SK-N-SH (cell line): ENCODE measurements at regions not wholly inside any gene's neighbourhood (a gene's known extent, or its start where the extent isn't known, plus 50 kb on each side); places are given as distances from the start of the nearest gene placed in this dataset.

Source experiments
- CTCF ChIA-PET: fragments of 300-600, 350-600 bp; formaldehyde crosslinking; extraction: SDS; loops from one replicate; lab custom pipeline; 2021; lab: Yijun Ruan, JAX
- POLR2A ChIA-PET: fragments of 350-600 bp; sonication (Branson Sonifier 250); formaldehyde crosslinking; extraction: SDS; loops from one replicate; lab custom pipeline; 2020; ENCODE audit warnings: antibody characterized with exemption, inconsistent platforms; lab: Yijun Ruan, JAX
- DNase-seq: peaks from one replicate; pipeline ENCODE4 v3.0.0; 2012
- H2AFZ ChIP-seq: fragments of 200-600 bp; sonication (generic); 2 replicates; pipeline ENCODE4 v1.8.1; 2016; ENCODE audit warnings: antibody characterized with exemption, mild to moderate bottlenecking, low read depth
- H3F3A ChIP-seq: fragments of 200-600 bp; sonication (generic); replicated peaks from 2 replicates; pipeline ENCODE3; 2016; ENCODE audit warnings: antibody characterized with exemption, mild to moderate bottlenecking; ENCODE audit not compliant: insufficient read depth
- H3K27ac ChIP-seq, 2 experiments: fragments of 200-500 bp in 1 of 2; fragments of 200-600 bp in 1 of 2; sonication (Bioruptor generic) in 1 of 2; sonication (generic), shearing (Covaris generic) in 1 of 2; 2 replicates each; pipeline versions ENCODE4 v1.5.1 to v1.6.1; 2014 to 2016; ENCODE audit warnings: low read depth in 2 of 2, inconsistent platforms in 1 of 2, low read length in 1 of 2, mild to moderate bottlenecking in 1 of 2, mixed read lengths in 1 of 2
- H3K27me3 ChIP-seq: fragments of 200-600 bp; sonication (generic), shearing (Covaris generic); 2 replicates; pipeline ENCODE4 v1.6.1; 2016; ENCODE audit warnings: mixed run types; ENCODE audit not compliant: insufficient read depth
- H3K36me3 ChIP-seq, 2 experiments: fragments of 200-500 bp in 1 of 2; fragments of 200-600 bp in 1 of 2; sonication (Bioruptor generic) in 1 of 2; sonication (generic) in 1 of 2; replicated peaks in 1 of 2; 2 replicates each; pipeline versions ENCODE3 to v1.5.1; 2014 to 2016; ENCODE audit warnings: low read length in 1 of 2, mild to moderate bottlenecking in 1 of 2; ENCODE audit not compliant: insufficient read depth in 2 of 2, control insufficient read depth in 1 of 2
- H3K4me1 ChIP-seq, 2 experiments: fragments of 200-500 bp in 1 of 2; fragments of 200-600 bp in 1 of 2; sonication (Bioruptor generic) in 1 of 2; sonication (generic), shearing (Covaris generic) in 1 of 2; 2 replicates each; pipeline versions ENCODE4 v1.5.1 to v1.6.1; 2014 to 2016; ENCODE audit warnings: low read depth in 1 of 2, low read length in 1 of 2, mixed run types in 1 of 2; ENCODE audit not compliant: insufficient read depth in 2 of 2, control insufficient read depth in 1 of 2
- H3K4me2 ChIP-seq: fragments of 200-600 bp; sonication (generic), shearing (Covaris generic); 2 replicates; pipeline ENCODE4 v1.6.1; 2017; ENCODE audit warnings: mixed run types
- H3K4me3 ChIP-seq, 2 experiments: fragments of 200-500 bp in 1 of 2; fragments of 200-600 bp in 1 of 2; sonication (Bioruptor generic) in 1 of 2; sonication (generic), shearing (Covaris generic) in 1 of 2; 2 replicates each; pipeline versions ENCODE4 v1.5.1 to v1.8.1; 2014 to 2016; ENCODE audit warnings: low read depth in 2 of 2, inconsistent platforms in 1 of 2, low read length in 1 of 2, mild to moderate bottlenecking in 1 of 2, mixed read lengths in 1 of 2, moderate library complexity in 1 of 2
- H3K79me2 ChIP-seq: fragments of 200-600 bp; sonication (generic); 2 replicates; pipeline ENCODE4 v1.8.1; 2017; ENCODE audit warnings: mild to moderate bottlenecking; ENCODE audit not compliant: insufficient read depth
- H3K9ac ChIP-seq: fragments of 200-600 bp; sonication (generic); 2 replicates; pipeline ENCODE4 v1.6.1; 2017; ENCODE audit warnings: mixed run types
- H3K9me2 ChIP-seq: fragments of 200-600 bp; sonication (generic); 2 replicates; pipeline ENCODE4 v1.6.1; 2017; ENCODE audit warnings: mixed run types
- H3K9me3 ChIP-seq: fragments of 200-600 bp; sonication (generic); 2 replicates; pipeline ENCODE4 v1.6.1; 2017; ENCODE audit warnings: mixed run types, mild to moderate bottlenecking, moderate library complexity
- H4K20me1 ChIP-seq: fragments of 200-600 bp; sonication (generic); 2 replicates; pipeline ENCODE4 v1.6.1; 2017; ENCODE audit warnings: mild to moderate bottlenecking, mixed run types; ENCODE audit not compliant: insufficient read depth
- CHD2 ChIP-seq: fragments of 150-350 bp; IDR thresholded peaks from 2 replicates; pipeline ENCODE4 v1.6.1; 2018; ENCODE audit warnings: low read length; ENCODE audit not compliant: partially characterized antibody
- ELF1 ChIP-seq: IDR thresholded peaks from 2 replicates; pipeline ENCODE4 v1.4.0; 2012
- FOSL2 ChIP-seq: IDR thresholded peaks from 2 replicates; pipeline ENCODE4 v1.4.0; 2012; ENCODE audit warnings: low read depth, mild to moderate bottlenecking, moderate library complexity, borderline replicate concordance
- FOXM1 ChIP-seq: IDR thresholded peaks from 2 replicates; pipeline ENCODE4 v1.4.0; 2012; ENCODE audit warnings: low read depth, mild to moderate bottlenecking
- GABPA ChIP-seq: IDR thresholded peaks from 2 replicates; pipeline ENCODE4 v1.4.0; 2012; ENCODE audit warnings: low read depth, mild to moderate bottlenecking
- GATA2 ChIP-seq: sonication (generic); formaldehyde crosslinking; IDR thresholded peaks from 2 replicates; pipeline ENCODE4 v1.5.0; 2020; ENCODE audit warnings: mild to moderate bottlenecking, missing genetic modification reagents
- JUND ChIP-seq: IDR thresholded peaks from 2 replicates; pipeline ENCODE4 v1.4.0; 2012
- MAX ChIP-seq: IDR thresholded peaks from 2 replicates; pipeline ENCODE4 v1.4.0; 2012; ENCODE audit warnings: low read depth
- MEF2A ChIP-seq: IDR thresholded peaks from 2 replicates; pipeline ENCODE4 v1.4.0; 2012; ENCODE audit warnings: low read depth, borderline replicate concordance
- NRF1 ChIP-seq: IDR thresholded peaks from 2 replicates; pipeline ENCODE4 v1.6.1; 2012; ENCODE audit warnings: low read depth, mild to moderate bottlenecking, low read length
- RAD21 ChIP-seq: IDR thresholded peaks from 2 replicates; pipeline ENCODE4 v1.6.1; 2012; ENCODE audit warnings: mild to moderate bottlenecking, low read length
- RCOR1 ChIP-seq: fragments of 150-350 bp; IDR thresholded peaks from 2 replicates; pipeline ENCODE4 v1.6.1; 2017; ENCODE audit warnings: antibody characterized with exemption, low read length
- REST ChIP-seq: IDR thresholded peaks from 2 replicates; pipeline ENCODE4 v1.6.1; 2012; ENCODE audit warnings: mild to moderate bottlenecking, low read depth, low read length, moderate library complexity
- RFX5 ChIP-seq: IDR thresholded peaks from 2 replicates; pipeline ENCODE4 v1.6.1; 2012; ENCODE audit warnings: mild to moderate bottlenecking, improper control_type of control experiment, low read length
- RXRA ChIP-seq: IDR thresholded peaks from 2 replicates; pipeline ENCODE4 v1.4.0; 2012; ENCODE audit warnings: low read depth, mild to moderate bottlenecking, borderline replicate concordance
- SIN3A ChIP-seq: IDR thresholded peaks from 2 replicates; pipeline ENCODE4 v1.6.1; 2012; ENCODE audit warnings: low read depth, mild to moderate bottlenecking, low read length, moderate library complexity, borderline replicate concordance
- SMC3 ChIP-seq: IDR thresholded peaks from 2 replicates; pipeline ENCODE4 v1.6.1; 2012; ENCODE audit warnings: low read depth, low read length, improper control_type of control experiment
- TAF1 ChIP-seq: IDR thresholded peaks from 2 replicates; pipeline ENCODE4 v1.6.1; 2012; ENCODE audit warnings: low read depth, mild to moderate bottlenecking, low read length, moderate library complexity, borderline replicate concordance
- USF1 ChIP-seq: IDR thresholded peaks from 2 replicates; pipeline ENCODE4 v1.4.0; 2012; ENCODE audit warnings: low read depth, borderline replicate concordance
- YY1 ChIP-seq: IDR thresholded peaks from 2 replicates; pipeline ENCODE4 v1.4.0; 2012; ENCODE audit warnings: low read depth, mild to moderate bottlenecking
- ZBTB33 ChIP-seq: IDR thresholded peaks from 2 replicates; pipeline ENCODE4 v1.4.0; 2012; ENCODE audit warnings: low read depth, borderline replicate concordance
- WGBS: methylation state at CpG from one replicate; pipeline ENCODE4 v1.1.6; 2017; ENCODE audit warnings: low lambda C conversion rate; 5-methylcytosine and 5-hydroxymethylcytosine counted together

- H3K9ac ChIP-seq: no peak overlapping the region
- H3K4me2 ChIP-seq: no peak overlapping the region
- no peaks in the 10 kb centered on the region for H3K9me2 ChIP-seq
- H3K79me2 ChIP-seq: no peaks in the 10 kb centered on the region
- no peak for DNase-seq
- no peaks in the 10 kb centered on the region for H3K36me3 ChIP-seq
- POLR2A ChIA-PET: no interaction called here
- no peaks in the 10 kb centered on the region for H3F3A ChIP-seq
- peaks cover 0 to 10% of the 10 kb centered on the region in 2 experiments; a peak in 1 of 4 replicates for H3K4me1 ChIP-seq
- no peaks in the 10 kb centered on the region for H3K9me3 ChIP-seq
- H3K27ac ChIP-seq: no peak overlapping the region
- no peaks in the 10 kb centered on the region; the same call in 1 of the 2 replicates for H3K27me3 ChIP-seq
- whole genome bisulfite sequencing: 54% methylated on average over 5 of the region's 5 CpGs
- TF ChIP-seq ELF1 (no peak), MEF2A (no peak), MAX (no peak), ZBTB33 (no peak), RFX5 (no peak), SMC3 (no peak), RXRA (no peak), YY1 (no peak), REST (no peak), JUND (no peak), RAD21 (no peak)
- H2AFZ ChIP-seq: no peak overlapping the region
- H3K4me3 ChIP-seq: no peak overlapping the region
- CTCF ChIA-PET: no interaction called here
- no peaks in the 10 kb centered on the region for H4K20me1 ChIP-seq
Measured at GRCh38 chr12:124170760-124171159, 124.1 kb upstream of the RFLNA start.

DNA sequence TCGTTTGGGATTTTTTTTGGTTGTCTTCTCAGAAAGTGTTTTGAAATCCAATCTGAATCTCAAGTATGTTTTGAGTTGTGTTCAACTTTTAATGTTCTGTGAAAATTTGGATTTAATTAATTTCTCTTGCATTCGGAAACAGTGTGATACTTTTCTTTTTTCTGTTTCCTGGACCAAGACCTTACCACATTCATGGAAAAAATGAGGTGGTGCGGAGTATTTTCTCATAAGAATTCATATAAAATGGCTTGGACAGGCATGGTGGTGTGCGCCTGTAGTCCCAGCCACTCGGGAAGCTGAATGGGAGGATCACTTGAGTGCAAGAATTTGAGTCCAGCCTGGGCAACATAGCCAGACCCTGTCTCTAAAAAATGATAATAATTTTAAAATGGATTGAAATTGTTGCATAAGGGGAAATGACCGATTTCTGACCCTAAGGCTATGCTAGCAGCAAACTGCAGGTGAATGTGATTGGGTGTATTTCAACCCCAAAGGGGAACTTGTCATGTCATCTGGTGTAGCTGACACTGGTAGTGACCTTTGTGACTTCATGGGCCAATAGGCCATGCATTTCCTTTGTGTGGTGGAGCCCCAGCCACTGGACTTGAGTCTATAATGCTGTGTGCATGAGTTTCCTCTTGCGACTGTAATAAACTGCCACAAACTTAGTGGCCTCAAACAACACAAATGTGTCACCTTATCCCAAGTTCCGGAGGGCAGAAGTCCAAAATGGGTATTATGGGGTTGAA lies 123.5 kb upstream of the RFLNA start:
- no peak overlapping the region for H3K27ac ChIP-seq
- H3K27me3 ChIP-seq: no peaks in the 10 kb centered on the region; the same call in 1 of the 2 replicates
- H3K79me2 ChIP-seq: no peaks in the 10 kb centered on the region
- H3K36me3 ChIP-seq: no peaks in the 10 kb centered on the region
- H3K4me1 ChIP-seq: peaks cover 0 to 11% of the 10 kb centered on the region in 2 experiments; a peak in 1 of 4 replicates
- H3K9me3 ChIP-seq: no peaks in the 10 kb centered on the region
- CTCF ChIA-PET: no interaction called here
- H2AFZ ChIP-seq: no peak overlapping the region
- no peaks in the 10 kb centered on the region for H4K20me1 ChIP-seq
- H3K9ac ChIP-seq: no peak overlapping the region
- WGBS: 50% methylated on average over 8 of the region's 8 CpGs
- POLR2A ChIA-PET: no interaction called here
- no peak for DNase-seq
- H3F3A ChIP-seq: no peaks in the 10 kb centered on the region
- no peaks in the 10 kb centered on the region for H3K9me2 ChIP-seq
- no peak overlapping the region for H3K4me3 ChIP-seq
- H3K4me2 ChIP-seq: no peak overlapping the region
- TF ChIP-seq TAF1: no peak
- TF ChIP-seq CHD2: no peak
- no peak for TF ChIP-seq FOXM1
- no peak for TF ChIP-seq GABPA
- no peak for TF ChIP-seq NRF1
- no peak for TF ChIP-seq RXRA
- TF ChIP-seq SIN3A: no peak
- TF ChIP-seq MEF2A: no peak
- TF ChIP-seq MAX: no peak
- TF ChIP-seq USF1: no peak
- no peak for TF ChIP-seq RFX5
- TF ChIP-seq JUND: no peak
- no peak for TF ChIP-seq GATA2 (CRISPR knock-in tag)
- TF ChIP-seq FOSL2: no peak
- no peak for TF ChIP-seq RCOR1
- TF ChIP-seq YY1: no peak
- no peak for TF ChIP-seq SMC3
